ENCODE measurements at regions not wholly inside any gene's neighbourhood (a gene's known extent, or its start where the extent isn't known, plus 50 kb on each side); places are given as distances from the start of the nearest gene placed in this dataset.
A peak's percentile ranks its signal among the peaks of the same experiment; 100 is the strongest.
"Not testable (repeated sequence)": the region's sequence is repeated elsewhere in the genome, so short reads cannot be mapped to it uniquely, and the experiment has no call there.

- intact Hi-C loops (cut with micrococcal nuclease; ENCODE audit: unreplicated experiment) = no loop called here
- no peaks in the 10 kb centered on the region for H3K27me3 Mint-ChIP-seq (ENCODE audit: unreplicated experiment)
- TF ChIP-seq CTCF (IDR thresholded peaks at IDR 0.05; ENCODE audit: unreplicated experiment) = no peak
- no TSS peak for BruUV-seq (replicated peaks)
- H3K36me3 Mint-ChIP-seq (ENCODE audit: insufficient read depth, unreplicated experiment) = no peaks in the 10 kb centered on the region
- H3K4me3 Mint-ChIP-seq (ENCODE audit: low read depth, unreplicated experiment) = no peak overlapping the region
- no peak overlapping the region for H3K27ac Mint-ChIP-seq (ENCODE audit: unreplicated experiment)
- peaks cover 2% of the 10 kb centered on the region for H3K9me3 Mint-ChIP-seq (ENCODE audit: low read depth, unreplicated experiment)
- CTCF ChIA-PET = no interaction called here
- H3K4me1 Mint-ChIP-seq (ENCODE audit: low read depth, unreplicated experiment) = no peaks in the 10 kb centered on the region
- DNase-seq = no peak
Measured at GRCh38 chr6:6872459-6873344, 235.1 kb upstream of the RREB1 start.

- no TSS peak for BruUV-seq (replicated peaks)
- Mint-ChIP-seq H3K27me3 (ENCODE audit: unreplicated experiment) (no peaks in the 10 kb centered on the region), H3K9me3 (ENCODE audit: low read depth, unreplicated experiment) (peaks cover 2% of the 10 kb centered on the region), H3K4me3 (ENCODE audit: low read depth, unreplicated experiment) (no peak overlapping the region), H3K36me3 (ENCODE audit: insufficient read depth, unreplicated experiment) (no peaks in the 10 kb centered on the region), H3K4me1 (ENCODE audit: low read depth, unreplicated experiment) (no peaks in the 10 kb centered on the region), H3K27ac (ENCODE audit: unreplicated experiment) (no peak overlapping the region)
- intact Hi-C loops (cut with micrococcal nuclease; ENCODE audit: unreplicated experiment) = no loop called here
- no peak for TF ChIP-seq CTCF (IDR thresholded peaks at IDR 0.05; ENCODE audit: unreplicated experiment)
- no peak for DNase-seq
- CTCF ChIA-PET = no interaction called here
Measured at GRCh38 chr6:6873778-6874177, 234.0 kb upstream of the RREB1 start.

- no peak for TF ChIP-seq CTCF (IDR thresholded peaks at IDR 0.05; ENCODE audit: unreplicated experiment)
- peak overlapping the region; percentile 44 for H3K27ac Mint-ChIP-seq (ENCODE audit: unreplicated experiment)
- H3K27me3 Mint-ChIP-seq (ENCODE audit: unreplicated experiment) = no peaks in the 10 kb centered on the region
- no peak overlapping the region for H3K4me3 Mint-ChIP-seq (ENCODE audit: low read depth, unreplicated experiment)
- no TSS peak for BruUV-seq (replicated peaks)
- peak; percentile 7 for DNase-seq
- H3K4me1 Mint-ChIP-seq (ENCODE audit: low read depth, unreplicated experiment) = peaks cover 11% of the 10 kb centered on the region
- CTCF ChIA-PET = interaction anchor here (0.9 kb wide), 1 partner anchor 12 kb away, joined by 7 read pairs; no protein-coding TSS in a partner anchor
- H3K36me3 Mint-ChIP-seq (ENCODE audit: insufficient read depth, unreplicated experiment) = peaks cover 4% of the 10 kb centered on the region
- intact Hi-C loops (cut with micrococcal nuclease; ENCODE audit: unreplicated experiment) = loop anchor here (5.0 kb wide), 1 partner anchor 54 kb away; no protein-coding TSS in a partner anchor
- H3K9me3 Mint-ChIP-seq (ENCODE audit: low read depth, unreplicated experiment) = peaks cover 2% of the 10 kb centered on the region
Measured at GRCh38 chr6:6875818-6876470, 231.8 kb upstream of the RREB1 start.

- H3K36me3 Mint-ChIP-seq (ENCODE audit: insufficient read depth, unreplicated experiment); BruUV-seq (replicated peaks); H3K27ac Mint-ChIP-seq (ENCODE audit: unreplicated experiment); DNase-seq; H3K27me3 Mint-ChIP-seq (ENCODE audit: unreplicated experiment); H3K4me3 Mint-ChIP-seq (ENCODE audit: low read depth, unreplicated experiment); H3K9me3 Mint-ChIP-seq (ENCODE audit: low read depth, unreplicated experiment); CTCF ChIA-PET: not testable (repeated sequence)
- intact Hi-C loops (cut with micrococcal nuclease; ENCODE audit: unreplicated experiment) = loop anchor here (5.0 kb wide), 1 partner anchor 55 kb away; no protein-coding TSS in a partner anchor
- H3K4me1 Mint-ChIP-seq (ENCODE audit: low read depth, unreplicated experiment) = peaks cover 20% of the 10 kb centered on the region
Measured at GRCh38 chr6:6877792-6878191, 230.0 kb upstream of the RREB1 start.

Measured in Calu3 (cell line).